Adipocyte (in vitro differentiated cells): ENCODE measurements at regions not wholly inside any gene's neighbourhood (a gene's known extent, or its start where the extent isn't known, plus 50 kb on each side); places are given as distances from the start of the nearest gene placed in this dataset.
A peak's percentile ranks its signal among the peaks of the same experiment; 100 is the strongest.

ENCODE experiments used
- DNase-seq: peaks from one replicate; pipeline ENCODE4 v3.0.0-alpha.2; 2015; ENCODE audit warnings: low read depth
- H3K27me3 ChIP-seq: replicated peaks from 2 replicates; pipeline ENCODE4 v1.7.0; 2013; ENCODE audit warnings: mild to moderate bottlenecking, low read length, moderate library complexity; ENCODE audit not compliant: control insufficient read depth, insufficient read depth
- H3K36me3 ChIP-seq: 2 replicates; pipeline ENCODE4 v1.7.0; 2013; ENCODE audit warnings: low read length, mild to moderate bottlenecking, moderate library complexity; ENCODE audit not compliant: control insufficient read depth, insufficient read depth, severe bottlenecking
- H3K4me1 ChIP-seq: 2 replicates; pipeline ENCODE4 v1.7.0; 2013; ENCODE audit warnings: mild to moderate bottlenecking, low read length, moderate library complexity; ENCODE audit not compliant: control insufficient read depth, insufficient read depth
- H3K4me3 ChIP-seq: 2 replicates; pipeline ENCODE4 v1.7.0; 2013; ENCODE audit warnings: mild to moderate bottlenecking, low read length, moderate library complexity
- H3K9ac ChIP-seq: 2 replicates; pipeline ENCODE4 v1.7.0; 2013; ENCODE audit warnings: mild to moderate bottlenecking, low read length, moderate library complexity
- H3K9me3 ChIP-seq: 2 replicates; pipeline ENCODE4 v1.7.0; 2013; ENCODE audit warnings: mild to moderate bottlenecking, low read length, moderate library complexity; ENCODE audit not compliant: control insufficient read depth

GRCh38 chr5:119833176-119833575 is 203.8 kb downstream of the FAM170A start:
- H3K27me3 ChIP-seq, result no peaks in the 10 kb centered on the region
- no peak overlapping the region for H3K4me3 ChIP-seq
- H3K4me1 ChIP-seq, result no peaks in the 10 kb centered on the region
- H3K36me3 ChIP-seq, result no peaks in the 10 kb centered on the region
- H3K9ac ChIP-seq, result no peak overlapping the region
- peaks cover 8% of the 10 kb centered on the region for H3K9me3 ChIP-seq
- no peak for DNase-seq

GRCh38 chr5:119840175-119840574 is 210.8 kb downstream of the FAM170A start:
- no peaks in the 10 kb centered on the region for H3K36me3 ChIP-seq
- no peaks in the 10 kb centered on the region for H3K27me3 ChIP-seq
- no peak overlapping the region for H3K9ac ChIP-seq
- H3K9me3 ChIP-seq, result peaks cover 8% of the 10 kb centered on the region
- peak; percentile 20 for DNase-seq
- no peaks in the 10 kb centered on the region for H3K4me1 ChIP-seq
- H3K4me3 ChIP-seq, result no peak overlapping the region

GRCh38 chr5:119852140-119852539 is 222.8 kb downstream of the FAM170A start:
- H3K9ac ChIP-seq, result no peak overlapping the region
- H3K9me3 ChIP-seq, result no peaks in the 10 kb centered on the region
- no peaks in the 10 kb centered on the region for H3K27me3 ChIP-seq
- H3K4me1 ChIP-seq, result no peaks in the 10 kb centered on the region
- no peaks in the 10 kb centered on the region for H3K36me3 ChIP-seq
- H3K4me3 ChIP-seq, result no peak overlapping the region
- no peak for DNase-seq

DNA sequence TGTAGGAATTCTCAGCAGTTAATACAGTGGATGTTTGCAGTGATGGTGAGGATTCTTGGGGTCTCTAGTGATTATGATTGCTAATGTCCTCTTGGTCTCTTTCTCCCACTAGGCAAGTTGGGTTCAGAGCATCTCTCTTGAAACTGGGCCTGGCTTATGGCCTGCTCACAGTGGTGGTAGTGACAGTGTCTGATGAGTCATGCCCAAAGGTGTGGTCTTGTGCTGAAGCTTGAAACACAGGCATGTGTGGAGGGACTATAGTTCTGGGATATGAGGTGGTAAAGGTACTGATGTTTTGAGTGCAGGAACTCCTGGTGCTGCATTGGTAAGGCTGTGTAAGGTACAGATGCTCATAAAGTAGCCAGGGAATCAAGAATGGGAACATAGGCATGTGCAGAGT is 231.1 kb downstream of the FAM170A start:
- Histone ChIP-seq H3K4me1 (peaks cover 2% of the 10 kb centered on the region), H3K4me3 (no peak overlapping the region), H3K9me3 (no peaks in the 10 kb centered on the region), H3K27me3 (no peaks in the 10 kb centered on the region), H3K36me3 (no peaks in the 10 kb centered on the region), H3K9ac (no peak overlapping the region)
- no peak for DNase-seq

DNA sequence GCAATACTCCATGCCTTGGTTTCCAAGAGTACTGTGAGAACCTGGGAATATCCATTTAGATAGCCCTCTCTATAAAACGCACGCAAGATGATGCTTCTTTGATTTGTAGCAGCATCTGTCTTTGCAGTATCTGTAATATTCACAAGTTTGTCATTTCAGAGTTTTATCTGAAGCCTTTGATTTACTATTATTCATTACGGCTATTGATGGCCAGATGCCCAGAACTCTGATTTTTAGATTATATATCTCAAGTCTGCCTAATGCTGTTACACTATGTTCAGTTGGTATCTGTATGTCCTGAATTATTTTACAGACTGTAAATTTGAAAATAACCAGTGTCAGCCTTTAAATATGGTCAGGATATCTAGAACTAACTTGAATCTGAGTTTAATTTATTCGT is 233.3 kb downstream of the FAM170A start:
- H3K4me1 ChIP-seq, result peaks cover 2% of the 10 kb centered on the region
- no peaks in the 10 kb centered on the region for H3K36me3 ChIP-seq
- no peak overlapping the region for H3K4me3 ChIP-seq
- no peak overlapping the region for H3K9ac ChIP-seq
- H3K27me3 ChIP-seq, result no peaks in the 10 kb centered on the region
- no peaks in the 10 kb centered on the region for H3K9me3 ChIP-seq
- no peak for DNase-seq

DNA sequence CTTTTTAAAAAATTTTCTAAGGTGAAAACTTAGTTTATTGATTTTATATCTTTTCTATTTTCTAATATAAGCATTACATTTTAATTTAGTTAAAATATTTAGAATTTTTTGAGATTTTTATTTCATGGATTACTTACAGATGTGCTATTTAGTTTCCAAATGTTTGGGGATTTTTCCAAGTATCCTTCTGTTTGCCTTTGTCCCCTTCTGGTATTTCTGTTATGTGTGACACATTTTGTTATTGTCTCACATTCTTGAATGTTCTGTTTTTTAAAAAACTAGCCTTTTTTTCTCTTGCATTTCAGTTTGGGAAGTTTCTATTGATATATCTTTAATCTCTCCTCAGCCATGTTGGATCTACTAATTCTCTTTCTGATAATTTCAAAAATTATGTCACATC is 234.9 kb downstream of the FAM170A start:
- Histone ChIP-seq H3K4me3 (no peak overlapping the region), H3K4me1 (peaks cover 2% of the 10 kb centered on the region), H3K27me3 (no peaks in the 10 kb centered on the region), H3K9me3 (no peaks in the 10 kb centered on the region), H3K36me3 (no peaks in the 10 kb centered on the region), H3K9ac (no peak overlapping the region)
- DNase-seq, result peak; percentile 57

DNA sequence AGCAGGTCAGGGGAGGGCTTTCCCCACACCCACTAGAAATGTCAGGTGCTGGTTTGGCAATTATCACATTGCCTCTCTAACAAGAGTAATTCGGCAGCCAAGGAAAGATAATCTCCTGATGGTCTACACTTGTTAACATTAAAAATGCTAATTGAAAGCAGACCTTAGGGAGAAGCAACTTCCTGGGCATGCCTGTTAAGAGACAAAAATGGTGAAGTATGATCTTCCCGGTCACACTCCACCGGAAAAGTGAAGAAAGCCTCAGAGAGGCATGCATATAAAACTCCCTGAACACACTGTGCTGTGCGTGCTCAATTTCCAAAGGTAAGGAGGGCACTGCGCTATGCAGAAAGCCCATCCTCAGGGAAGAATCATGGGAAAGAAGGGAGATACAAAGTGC is 244.3 kb downstream of the FAM170A start:
- no peak for DNase-seq
- Histone ChIP-seq H3K4me3 (no peak overlapping the region), H3K9ac (no peak overlapping the region), H3K9me3 (no peaks in the 10 kb centered on the region), H3K27me3 (no peaks in the 10 kb centered on the region), H3K36me3 (no peaks in the 10 kb centered on the region), H3K4me1 (no peaks in the 10 kb centered on the region)

- no peaks in the 10 kb centered on the region for H3K27me3 ChIP-seq
- H3K36me3 ChIP-seq, result no peaks in the 10 kb centered on the region
- H3K4me1 ChIP-seq, result peaks cover 3% of the 10 kb centered on the region
- DNase-seq, result no peak
- H3K9me3 ChIP-seq, result no peaks in the 10 kb centered on the region
- H3K4me3 ChIP-seq, result no peak overlapping the region
- H3K9ac ChIP-seq, result no peak overlapping the region
These were observed 247.2 kb downstream of the FAM170A start for GRCh38 chr5:119876522-119876921.

DNA sequence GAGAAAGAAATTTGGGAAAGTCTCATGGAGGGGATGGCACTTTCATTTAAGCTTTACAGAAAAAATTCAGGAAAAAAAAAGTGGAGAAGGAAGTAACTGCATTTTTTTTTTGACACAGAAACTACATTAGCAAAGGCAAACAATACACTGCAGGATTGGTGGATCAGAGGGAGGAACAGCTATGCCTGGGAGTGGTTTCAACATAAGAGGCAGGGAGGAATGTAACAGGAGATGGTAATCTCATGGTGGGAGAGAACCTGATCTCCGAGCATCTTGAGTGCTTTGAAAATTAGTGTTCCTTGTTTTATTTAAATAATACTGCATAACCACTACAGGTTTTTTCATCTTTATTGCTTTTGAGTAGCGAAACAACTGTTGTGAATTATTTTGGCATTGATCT is 249.4 kb downstream of the FAM170A start:
- H3K4me1 ChIP-seq, result peaks cover 3% of the 10 kb centered on the region
- H3K9ac ChIP-seq, result no peak overlapping the region
- H3K9me3 ChIP-seq, result no peaks in the 10 kb centered on the region
- no peak overlapping the region for H3K4me3 ChIP-seq
- DNase-seq, result peak; percentile 43
- H3K36me3 ChIP-seq, result no peaks in the 10 kb centered on the region
- no peaks in the 10 kb centered on the region for H3K27me3 ChIP-seq

GRCh38 chr5:119879446-119879845 is 250.1 kb downstream of the FAM170A start:
- no peaks in the 10 kb centered on the region for H3K36me3 ChIP-seq
- DNase-seq, result peak; percentile 34
- no peaks in the 10 kb centered on the region for H3K27me3 ChIP-seq
- no peak overlapping the region for H3K9ac ChIP-seq
- H3K4me3 ChIP-seq, result no peak overlapping the region
- H3K4me1 ChIP-seq, result peaks cover 3% of the 10 kb centered on the region
- H3K9me3 ChIP-seq, result no peaks in the 10 kb centered on the region

- no peak overlapping the region for H3K4me3 ChIP-seq
- H3K9me3 ChIP-seq, result no peaks in the 10 kb centered on the region
- DNase-seq, result peak; percentile 14
- H3K9ac ChIP-seq, result no peak overlapping the region
- no peaks in the 10 kb centered on the region for H3K27me3 ChIP-seq
- H3K36me3 ChIP-seq, result no peaks in the 10 kb centered on the region
- H3K4me1 ChIP-seq, result no peaks in the 10 kb centered on the region
These were observed 265.7 kb downstream of the FAM170A start for GRCh38 chr5:119895066-119895465.

- Histone ChIP-seq H3K4me3 (no peak overlapping the region), H3K4me1 (no peaks in the 10 kb centered on the region), H3K36me3 (no peaks in the 10 kb centered on the region), H3K27me3 (no peaks in the 10 kb centered on the region), H3K9me3 (no peaks in the 10 kb centered on the region), H3K9ac (no peak overlapping the region)
- no peak for DNase-seq
These were observed 267.6 kb downstream of the FAM170A start for GRCh38 chr5:119896826-119897536.
